ENCODE measurements at regions not wholly inside any gene's neighbourhood (a gene's known extent, or its start where the extent isn't known, plus 50 kb on each side); places are given as distances from the start of the nearest gene placed in this dataset.

DNA sequence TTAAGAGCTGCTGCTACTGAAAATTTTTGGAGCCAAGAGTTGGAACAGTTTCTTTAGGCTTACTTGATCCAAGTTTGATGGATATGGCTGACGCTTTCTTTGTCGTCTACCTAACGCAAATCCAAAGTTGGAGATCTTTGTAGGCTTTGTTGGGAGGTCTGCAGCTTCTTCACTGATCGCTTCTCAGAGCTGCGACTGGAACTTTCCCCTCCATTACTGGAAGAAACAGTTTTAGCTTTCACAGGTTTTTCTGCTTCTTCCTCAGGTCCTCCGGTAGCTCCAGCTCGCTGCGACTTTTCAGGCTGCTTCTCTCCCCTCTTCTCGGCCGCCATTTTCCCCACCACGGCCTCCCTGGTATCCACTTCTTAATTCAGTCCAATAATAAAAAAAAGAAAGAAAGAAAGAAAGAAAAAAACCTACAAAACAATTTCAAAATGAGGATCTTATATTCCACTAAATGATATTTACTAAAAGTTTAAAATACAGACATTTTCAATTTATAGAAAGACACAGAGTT, 178.1 kb upstream of the HMGA2 start:
- H3K9me3 ChIP-seq (ENCODE audit: control insufficient read depth in 3 of 3, low read length in 3 of 3), result no peaks in the 10 kb centered on the region

DNA sequence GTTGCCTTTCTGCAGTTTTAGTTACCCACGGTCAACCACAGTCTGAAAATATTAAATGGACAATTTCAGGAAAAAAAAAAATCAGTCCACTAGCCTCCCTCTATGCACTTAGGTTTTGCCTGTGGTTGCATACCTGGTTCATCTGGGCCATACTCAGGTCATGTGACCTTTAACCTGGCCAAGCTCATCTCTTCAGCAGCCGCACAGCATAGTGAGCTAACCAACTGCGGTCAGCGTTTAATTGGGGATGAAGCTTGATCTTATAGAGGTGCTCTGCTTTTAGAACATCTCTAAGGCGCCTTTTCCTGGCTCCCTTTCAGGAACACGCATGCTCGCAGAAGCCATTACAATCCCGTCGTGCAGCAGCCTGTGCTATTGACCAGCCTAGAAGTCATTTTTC, 177.2 kb upstream of the HMGA2 start:
- peaks cover 0 to 2% (median 0%) of the 10 kb centered on the region in 3 donors for H3K27me3 ChIP-seq (ENCODE audit: control insufficient read depth in 3 of 3, insufficient read depth in 3 of 3, low read length in 3 of 3)
- no peak overlapping the region for H3K9ac ChIP-seq (ENCODE audit: low read depth in 1 of 3, low read length in 3 of 3)
- H3K36me3 ChIP-seq (ENCODE audit: control insufficient read depth in 3 of 3, insufficient read depth in 3 of 3, low read length in 3 of 3), result no peaks in the 10 kb centered on the region
- no peak overlapping the region for H3K27ac ChIP-seq (ENCODE audit: low read depth, low read length)
- no peaks in the 10 kb centered on the region for H3K9me3 ChIP-seq (ENCODE audit: control insufficient read depth in 3 of 3, low read length in 3 of 3)
- H3K4me1 ChIP-seq (ENCODE audit: control insufficient read depth in 3 of 3, insufficient read depth in 3 of 3, low read length in 3 of 3), result no peaks in the 10 kb centered on the region
- no peak overlapping the region for H3K4me3 ChIP-seq (ENCODE audit: low read length in 3 of 3)

More for the DNA sequence above, 178.1 kb upstream of the HMGA2 start:
- Histone ChIP-seq H3K4me1 (ENCODE audit: control insufficient read depth in 3 of 3, insufficient read depth in 3 of 3, low read length in 3 of 3) (no peaks in the 10 kb centered on the region), H3K9ac (ENCODE audit: low read depth in 1 of 3, low read length in 3 of 3) (no peak overlapping the region), H3K36me3 (ENCODE audit: control insufficient read depth in 3 of 3, insufficient read depth in 3 of 3, low read length in 3 of 3) (no peaks in the 10 kb centered on the region), H3K27me3 (ENCODE audit: control insufficient read depth in 3 of 3, insufficient read depth in 3 of 3, low read length in 3 of 3) (peaks cover 0 to 2% (median 0%) of the 10 kb centered on the region in 3 donors), H3K4me3 (ENCODE audit: low read length in 3 of 3) (no peak overlapping the region), H3K27ac (ENCODE audit: low read depth, low read length) (no peak overlapping the region)

- H3K27ac ChIP-seq (ENCODE audit: low read depth, low read length), result no peak overlapping the region
- H3K4me3 ChIP-seq (ENCODE audit: low read length in 3 of 3), result no peak overlapping the region
- H3K9ac ChIP-seq (ENCODE audit: low read depth in 1 of 3, low read length in 3 of 3), result no peak overlapping the region
- no peaks in the 10 kb centered on the region for H3K36me3 ChIP-seq (ENCODE audit: control insufficient read depth in 3 of 3, insufficient read depth in 3 of 3, low read length in 3 of 3)
- H3K9me3 ChIP-seq (ENCODE audit: control insufficient read depth in 3 of 3, low read length in 3 of 3), result no peaks in the 10 kb centered on the region
- H3K4me1 ChIP-seq (ENCODE audit: control insufficient read depth in 3 of 3, insufficient read depth in 3 of 3, low read length in 3 of 3), result no peaks in the 10 kb centered on the region
- peaks cover 0 to 2% (median 0%) of the 10 kb centered on the region in 3 donors for H3K27me3 ChIP-seq (ENCODE audit: control insufficient read depth in 3 of 3, insufficient read depth in 3 of 3, low read length in 3 of 3)
Measured at GRCh38 chr12:65648461-65648860, 175.8 kb upstream of the HMGA2 start.

DNA sequence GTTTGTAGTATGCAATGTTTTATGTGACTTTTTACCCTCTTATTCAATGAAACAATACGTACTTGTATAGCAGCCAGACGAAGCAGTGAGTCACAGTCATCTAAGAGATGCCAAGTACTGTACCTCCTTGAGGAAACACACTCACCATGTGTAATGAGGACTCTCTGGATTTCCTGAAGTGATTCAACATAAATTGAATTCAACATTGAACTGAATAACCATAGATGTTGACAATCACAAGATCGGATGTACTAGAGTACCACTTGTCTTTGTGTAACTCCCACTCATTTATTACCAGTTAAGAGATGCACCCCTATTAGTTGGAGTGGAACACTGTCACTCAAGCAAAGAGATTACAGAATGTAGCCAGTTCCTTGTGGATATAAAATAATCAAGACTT, 175.2 kb upstream of the HMGA2 start:
- Histone ChIP-seq H3K27me3 (ENCODE audit: control insufficient read depth in 3 of 3, insufficient read depth in 3 of 3, low read length in 3 of 3) (no peaks in the 10 kb centered on the region), H3K9ac (ENCODE audit: low read depth in 1 of 3, low read length in 3 of 3) (no peak overlapping the region), H3K9me3 (ENCODE audit: control insufficient read depth in 3 of 3, low read length in 3 of 3) (no peaks in the 10 kb centered on the region), H3K4me3 (ENCODE audit: low read length in 3 of 3) (no peak overlapping the region), H3K4me1 (ENCODE audit: control insufficient read depth in 3 of 3, insufficient read depth in 3 of 3, low read length in 3 of 3) (no peaks in the 10 kb centered on the region), H3K36me3 (ENCODE audit: control insufficient read depth in 3 of 3, insufficient read depth in 3 of 3, low read length in 3 of 3) (no peaks in the 10 kb centered on the region), H3K27ac (ENCODE audit: low read depth, low read length) (no peak overlapping the region)

DNA sequence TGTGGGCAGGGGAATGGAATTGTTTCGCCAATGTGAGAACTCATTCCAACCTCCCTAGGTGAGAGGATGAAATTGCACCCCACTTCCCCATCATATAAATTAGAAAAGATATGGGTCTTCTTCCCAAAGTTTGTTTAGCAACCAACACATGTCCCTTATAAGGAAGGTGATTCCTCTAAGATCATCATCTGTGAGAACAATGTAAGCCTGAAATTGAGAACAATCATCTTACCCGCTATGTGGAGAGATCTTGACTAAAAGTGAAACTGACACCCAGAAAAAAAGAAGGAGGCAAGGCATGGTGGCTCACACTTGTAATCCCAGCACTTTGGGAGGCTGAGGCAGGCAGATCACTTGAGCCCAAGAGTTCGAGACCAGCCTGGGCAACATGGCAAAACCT, 173.2 kb upstream of the HMGA2 start:
- Histone ChIP-seq H3K36me3 (ENCODE audit: control insufficient read depth in 3 of 3, insufficient read depth in 3 of 3, low read length in 3 of 3) (no peaks in the 10 kb centered on the region), H3K4me1 (ENCODE audit: control insufficient read depth in 3 of 3, insufficient read depth in 3 of 3, low read length in 3 of 3) (no peaks in the 10 kb centered on the region)

GRCh38 chr12:65653321-65653720, 171.0 kb upstream of the HMGA2 start:
- no peaks in the 10 kb centered on the region for H3K27me3 ChIP-seq (ENCODE audit: control insufficient read depth in 3 of 3, insufficient read depth in 3 of 3, low read length in 3 of 3)
- H3K36me3 ChIP-seq (ENCODE audit: control insufficient read depth in 3 of 3, insufficient read depth in 3 of 3, low read length in 3 of 3), result no peaks in the 10 kb centered on the region
- no peak overlapping the region for H3K27ac ChIP-seq (ENCODE audit: low read depth, low read length)
- no peak overlapping the region for H3K4me3 ChIP-seq (ENCODE audit: low read length in 3 of 3)
- no peaks in the 10 kb centered on the region for H3K4me1 ChIP-seq (ENCODE audit: control insufficient read depth in 3 of 3, insufficient read depth in 3 of 3, low read length in 3 of 3)
- H3K9ac ChIP-seq (ENCODE audit: low read depth in 1 of 3, low read length in 3 of 3), result no peak overlapping the region
- H3K9me3 ChIP-seq (ENCODE audit: control insufficient read depth in 3 of 3, low read length in 3 of 3), result no peaks in the 10 kb centered on the region

More for the DNA sequence above, 173.2 kb upstream of the HMGA2 start:
- Histone ChIP-seq H3K9me3 (ENCODE audit: control insufficient read depth in 3 of 3, low read length in 3 of 3) (no peaks in the 10 kb centered on the region), H3K4me3 (ENCODE audit: low read length in 3 of 3) (no peak overlapping the region), H3K27me3 (ENCODE audit: control insufficient read depth in 3 of 3, insufficient read depth in 3 of 3, low read length in 3 of 3) (no peaks in the 10 kb centered on the region), H3K9ac (ENCODE audit: low read depth in 1 of 3, low read length in 3 of 3) (no peak overlapping the region), H3K27ac (ENCODE audit: low read depth, low read length) (no peak overlapping the region)

- Histone ChIP-seq H3K27me3 (ENCODE audit: control insufficient read depth in 3 of 3, insufficient read depth in 3 of 3, low read length in 3 of 3) (no peaks in the 10 kb centered on the region), H3K36me3 (ENCODE audit: control insufficient read depth in 3 of 3, insufficient read depth in 3 of 3, low read length in 3 of 3) (no peaks in the 10 kb centered on the region), H3K4me1 (ENCODE audit: control insufficient read depth in 3 of 3, insufficient read depth in 3 of 3, low read length in 3 of 3) (no peaks in the 10 kb centered on the region), H3K27ac (ENCODE audit: low read depth, low read length) (no peak overlapping the region), H3K9me3 (ENCODE audit: control insufficient read depth in 3 of 3, low read length in 3 of 3) (no peaks in the 10 kb centered on the region), H3K9ac (ENCODE audit: low read depth in 1 of 3, low read length in 3 of 3) (no peak overlapping the region), H3K4me3 (ENCODE audit: low read length in 3 of 3) (no peak overlapping the region)
Measured at GRCh38 chr12:65653946-65654629, 170.2 kb upstream of the HMGA2 start.

- no peaks in the 10 kb centered on the region for H3K36me3 ChIP-seq (ENCODE audit: control insufficient read depth in 3 of 3, insufficient read depth in 3 of 3, low read length in 3 of 3)
- H3K4me3 ChIP-seq (ENCODE audit: low read length in 3 of 3), result no peak overlapping the region
- no peak overlapping the region for H3K9ac ChIP-seq (ENCODE audit: low read depth in 1 of 3, low read length in 3 of 3)
- H3K27me3 ChIP-seq (ENCODE audit: control insufficient read depth in 3 of 3, insufficient read depth in 3 of 3, low read length in 3 of 3), result peaks cover 0 to under 1% (median 0%) of the 10 kb centered on the region in 3 donors
- H3K9me3 ChIP-seq (ENCODE audit: control insufficient read depth in 3 of 3, low read length in 3 of 3), result no peaks in the 10 kb centered on the region
- no peaks in the 10 kb centered on the region for H3K4me1 ChIP-seq (ENCODE audit: control insufficient read depth in 3 of 3, insufficient read depth in 3 of 3, low read length in 3 of 3)
- H3K27ac ChIP-seq (ENCODE audit: low read depth, low read length), result no peak overlapping the region
Measured at GRCh38 chr12:65655074-65655493, 169.2 kb upstream of the HMGA2 start.

GRCh38 chr12:65656156-65656882, 168.0 kb upstream of the HMGA2 start:
- Histone ChIP-seq H3K4me3 (ENCODE audit: low read length in 3 of 3) (no peak overlapping the region), H3K4me1 (ENCODE audit: control insufficient read depth in 3 of 3, insufficient read depth in 3 of 3, low read length in 3 of 3) (no peaks in the 10 kb centered on the region), H3K9ac (ENCODE audit: low read depth in 1 of 3, low read length in 3 of 3) (no peak overlapping the region), H3K27me3 (ENCODE audit: control insufficient read depth in 3 of 3, insufficient read depth in 3 of 3, low read length in 3 of 3) (peaks cover 0 to 4% (median 0%) of the 10 kb centered on the region in 3 donors), H3K27ac (ENCODE audit: low read depth, low read length) (no peak overlapping the region), H3K36me3 (ENCODE audit: control insufficient read depth in 3 of 3, insufficient read depth in 3 of 3, low read length in 3 of 3) (no peaks in the 10 kb centered on the region), H3K9me3 (ENCODE audit: control insufficient read depth in 3 of 3, low read length in 3 of 3) (no peaks in the 10 kb centered on the region)

- Histone ChIP-seq H3K27me3 (ENCODE audit: control insufficient read depth in 3 of 3, insufficient read depth in 3 of 3, low read length in 3 of 3) (peaks cover 0 to 4% (median 0%) of the 10 kb centered on the region in 3 donors), H3K36me3 (ENCODE audit: control insufficient read depth in 3 of 3, insufficient read depth in 3 of 3, low read length in 3 of 3) (no peaks in the 10 kb centered on the region), H3K4me3 (ENCODE audit: low read length in 3 of 3) (no peak overlapping the region), H3K27ac (ENCODE audit: low read depth, low read length) (no peak overlapping the region), H3K9ac (ENCODE audit: low read depth in 1 of 3, low read length in 3 of 3) (no peak overlapping the region), H3K9me3 (ENCODE audit: control insufficient read depth in 3 of 3, low read length in 3 of 3) (no peaks in the 10 kb centered on the region), H3K4me1 (ENCODE audit: control insufficient read depth in 3 of 3, insufficient read depth in 3 of 3, low read length in 3 of 3) (no peaks in the 10 kb centered on the region)
Measured at GRCh38 chr12:65656891-65657351, 167.4 kb upstream of the HMGA2 start.
